SK-N-MC (cell line): ENCODE measurements at regions not wholly inside any gene's neighbourhood (a gene's known extent, or its start where the extent isn't known, plus 50 kb on each side); places are given as distances from the start of the nearest gene placed in this dataset.

Source experiments
- EZH2 ChIP-seq: fragments of 200-600 bp; sonication (generic); IDR thresholded peaks from one replicate; pipeline ENCODE4 v1.6.1; 2017; ENCODE audit warnings: antibody characterized with exemption
- FOXP2 ChIP-seq: optimal IDR thresholded peaks from 2 replicates; pipeline ENCODE3; 2011; ENCODE audit warnings: mild to moderate bottlenecking, moderate library complexity; ENCODE audit not compliant: insufficient read depth; ENCODE audit errors: extremely low read length, control extremely low read depth
- POLR2AphosphoS5 ChIP-seq: IDR thresholded peaks from 2 replicates; pipeline ENCODE4 v1.6.1; 2012; ENCODE audit warnings: mild to moderate bottlenecking, low read depth, low read length, borderline replicate concordance

DNA sequence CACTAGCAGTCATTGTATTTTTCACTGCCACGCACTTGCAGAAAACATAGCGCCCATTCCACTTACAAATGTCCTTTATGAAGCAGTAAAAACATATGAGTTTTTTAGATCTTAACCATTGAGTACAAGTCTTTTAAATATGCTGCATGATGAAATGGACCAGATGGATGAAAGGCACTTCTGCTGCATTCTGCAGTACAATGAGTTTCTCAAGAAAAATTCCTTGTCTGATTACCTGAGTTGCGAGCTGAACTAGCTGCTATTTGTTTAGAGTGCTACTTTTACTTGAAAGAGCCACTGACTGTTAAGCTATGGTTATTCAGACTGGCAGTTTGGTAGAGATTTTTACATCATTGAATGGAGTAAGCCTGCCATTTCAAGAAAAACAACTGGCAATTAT is 825.5 kb upstream of the ACVR2A start:
- TF ChIP-seq EZH2: no peak
- TF ChIP-seq POLR2AphosphoS5: no peak
- TF ChIP-seq FOXP2: no peak
